Glutamatergic neuron (in vitro differentiated cells): ENCODE measurements at regions not wholly inside any gene's neighbourhood (a gene's known extent, or its start where the extent isn't known, plus 50 kb on each side); places are given as distances from the start of the nearest gene placed in this dataset.
"Not testable (repeated sequence)": the region's sequence is repeated elsewhere in the genome, so short reads cannot be mapped to it uniquely, and the experiment has no call there.

Experiments
- DNase-seq: peaks from one replicate; pipeline ENCODE4 v3.0.0; 2022
- H3K27ac Mint-ChIP-seq: one replicate; pipeline ENCODE4 v1.8.0; 2020; ENCODE audit warnings: mild to moderate bottlenecking, mixed read lengths, inconsistent platforms; ENCODE audit not compliant: unreplicated experiment
- H3K27me3 Mint-ChIP-seq: one replicate; pipeline ENCODE4 v1.8.0; 2020; ENCODE audit warnings: mild to moderate bottlenecking, moderate library complexity, mixed read lengths, inconsistent platforms; ENCODE audit not compliant: unreplicated experiment
- H3K36me3 Mint-ChIP-seq: one replicate; pipeline ENCODE4 v1.8.0; 2020; ENCODE audit warnings: mild to moderate bottlenecking, mixed read lengths, inconsistent platforms; ENCODE audit not compliant: unreplicated experiment
- H3K4me1 Mint-ChIP-seq: one replicate; pipeline ENCODE4 v1.8.0; 2020; ENCODE audit warnings: mild to moderate bottlenecking, low read depth, mixed read lengths, inconsistent platforms; ENCODE audit not compliant: unreplicated experiment
- H3K4me3 Mint-ChIP-seq: one replicate; pipeline ENCODE4 v1.8.0; 2020; ENCODE audit warnings: mild to moderate bottlenecking, mixed read lengths, inconsistent platforms; ENCODE audit not compliant: unreplicated experiment
- H3K9me3 Mint-ChIP-seq: one replicate; pipeline ENCODE4 v1.8.0; 2020; ENCODE audit warnings: mild to moderate bottlenecking, moderate library complexity, mixed read lengths, inconsistent platforms; ENCODE audit not compliant: unreplicated experiment
- CTCF ChIP-seq: fragments of 200-600 bp; sonication (generic); IDR thresholded peaks from one replicate; pipeline ENCODE4 v1.5.0; 2021; ENCODE audit not compliant: partially characterized antibody, unreplicated experiment

- Mint-ChIP-seq H3K27ac (no peak overlapping the region), H3K4me1 (no peaks in the 10 kb centered on the region), H3K36me3 (peaks cover 6% of the 10 kb centered on the region), H3K4me3 (no peak overlapping the region), H3K9me3 (no peaks in the 10 kb centered on the region), H3K27me3 (no peaks in the 10 kb centered on the region)
- no peak for TF ChIP-seq CTCF
- DNase-seq, result no peak
These were observed 111.4 kb downstream of the MAD2L1 start for GRCh38 chr4:119955256-119955655.

GRCh38 chr4:119954487-119954886 lies 112.2 kb downstream of the MAD2L1 start:
- H3K36me3 Mint-ChIP-seq, H3K27ac Mint-ChIP-seq, H3K4me3 Mint-ChIP-seq, H3K4me1 Mint-ChIP-seq, H3K9me3 Mint-ChIP-seq, DNase-seq, H3K27me3 Mint-ChIP-seq: not testable (repeated sequence)

- Mint-ChIP-seq H3K27me3 (no peaks in the 10 kb centered on the region), H3K4me3 (no peak overlapping the region), H3K4me1 (no peaks in the 10 kb centered on the region), H3K27ac (no peak overlapping the region), H3K9me3 (no peaks in the 10 kb centered on the region), H3K36me3 (no peaks in the 10 kb centered on the region)
- DNase-seq, result no peak
- TF ChIP-seq CTCF, result no peak
These were observed 120.3 kb downstream of the MAD2L1 start for GRCh38 chr4:119946359-119946758.

- Mint-ChIP-seq H3K27me3 (no peaks in the 10 kb centered on the region), H3K4me3 (no peak overlapping the region), H3K27ac (no peak overlapping the region), H3K9me3 (no peaks in the 10 kb centered on the region), H3K4me1 (no peaks in the 10 kb centered on the region), H3K36me3 (no peaks in the 10 kb centered on the region)
- no peak for TF ChIP-seq CTCF
- DNase-seq, result no peak
These were observed 123.8 kb downstream of the MAD2L1 start for GRCh38 chr4:119942806-119943205.

- no peak for TF ChIP-seq CTCF
- Mint-ChIP-seq H3K27ac (no peak overlapping the region), H3K27me3 (no peaks in the 10 kb centered on the region), H3K9me3 (no peaks in the 10 kb centered on the region), H3K36me3 (no peaks in the 10 kb centered on the region), H3K4me1 (no peaks in the 10 kb centered on the region), H3K4me3 (no peak overlapping the region)
- DNase-seq, result no peak
These were observed 126.1 kb downstream of the MAD2L1 start for GRCh38 chr4:119940557-119940956.
